HG03066 (cell line): ENCODE measurements at regions not wholly inside any gene's neighbourhood (a gene's known extent, or its start where the extent isn't known, plus 50 kb on each side); places are given as distances from the start of the nearest gene placed in this dataset.
"Not testable (repeated sequence)": the region's sequence is repeated elsewhere in the genome, so short reads cannot be mapped to it uniquely, and the experiment has no call there.

Experiments used
- ATAC-seq: cut with Tn5 transposase; IDR thresholded peaks from one replicate; pipeline ENCODE4 v1.9.1; 2021; ENCODE audit warnings: low read depth; ENCODE audit not compliant: unreplicated experiment

DNA sequence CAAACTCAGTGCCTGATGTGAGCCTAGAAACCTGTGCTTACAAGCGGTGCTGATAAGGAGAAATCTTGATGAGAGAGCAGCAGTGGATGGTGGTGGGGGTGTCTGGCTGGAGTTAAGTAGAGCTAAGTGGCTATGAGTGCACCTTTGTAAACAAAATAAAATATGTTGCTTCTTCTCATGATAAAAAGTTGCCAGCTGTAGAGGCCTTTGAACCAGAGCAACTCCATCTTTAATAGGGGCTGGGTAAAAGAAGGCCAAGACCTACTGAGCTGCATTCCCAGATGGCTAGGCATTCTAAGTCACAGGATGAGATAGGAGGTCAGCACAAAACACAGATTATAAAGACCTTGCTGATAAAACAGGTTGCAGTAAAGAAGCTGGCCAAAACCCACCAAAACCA, 107.6 kb upstream of the FAM3C start:
- no peak for ATAC-seq

- ATAC-seq, result no peak
Measured at GRCh38 chr7:121503039-121503438, 106.9 kb upstream of the FAM3C start.

DNA sequence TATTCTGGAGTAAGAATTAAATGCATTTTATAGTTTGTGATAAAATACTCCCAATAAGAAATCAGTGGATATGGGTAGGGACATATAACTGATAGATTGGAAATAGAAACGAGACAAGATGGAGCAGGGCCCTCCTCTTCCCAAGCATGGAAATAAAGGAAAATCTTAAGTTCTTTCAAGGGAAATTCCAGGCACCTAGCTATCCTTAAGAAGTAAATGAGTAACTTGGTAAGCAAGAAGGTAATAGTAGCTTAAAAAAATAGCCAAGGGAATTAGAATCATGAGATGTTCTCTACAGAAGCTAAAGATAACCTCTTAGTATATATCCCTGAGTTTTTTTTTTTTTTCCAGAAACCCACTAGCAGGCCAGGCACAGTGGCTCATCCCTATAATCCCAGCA, 105.5 kb upstream of the FAM3C start:
- no peak for ATAC-seq

GRCh38 chr7:121500360-121501058, 104.4 kb upstream of the FAM3C start:
- ATAC-seq, result no peak

GRCh38 chr7:121499624-121500023, 103.5 kb upstream of the FAM3C start:
- no peak for ATAC-seq

- ATAC-seq, result no peak
Measured at GRCh38 chr7:121498816-121499215, 102.7 kb upstream of the FAM3C start.

DNA sequence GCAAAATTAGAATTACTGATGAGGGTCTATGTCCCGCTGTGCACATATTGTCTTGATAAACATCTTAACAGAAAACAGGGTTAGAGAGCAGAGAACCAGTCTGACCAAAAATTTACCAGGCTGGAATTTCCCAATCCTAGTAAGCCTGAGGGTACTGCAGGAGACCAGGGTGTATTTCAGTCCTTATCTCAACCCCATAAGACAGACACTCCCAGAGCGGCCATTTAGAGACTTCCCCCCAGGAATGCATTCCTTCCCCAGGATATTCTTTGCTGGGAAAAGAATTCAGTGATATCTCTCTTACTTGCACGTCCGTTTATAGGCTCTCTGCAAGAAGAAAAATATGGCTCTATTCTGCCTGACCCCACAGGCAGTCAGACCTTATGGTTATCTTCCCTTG, 101.4 kb upstream of the FAM3C start:
- ATAC-seq, result not testable (repeated sequence)

GRCh38 chr7:121494516-121494915, 98.4 kb upstream of the FAM3C start:
- no peak for ATAC-seq

DNA sequence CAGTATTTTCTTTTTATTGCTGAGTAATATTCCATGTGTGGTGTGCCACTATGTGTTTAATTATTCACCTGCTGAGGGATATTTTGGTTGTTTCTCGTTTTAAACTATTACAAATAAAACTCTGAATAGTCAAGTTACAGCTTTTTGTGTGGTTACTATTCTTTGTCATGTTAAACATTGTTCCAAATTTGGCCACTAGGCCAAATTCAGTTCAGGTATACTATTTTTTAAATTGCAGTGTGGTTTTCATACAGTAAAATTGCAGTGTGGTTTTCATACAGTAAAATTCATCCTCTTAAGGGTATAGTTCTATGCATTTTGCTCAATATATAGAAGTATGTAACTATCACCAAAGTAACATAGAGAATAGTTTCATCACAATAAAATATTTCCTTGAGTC, 97.4 kb upstream of the FAM3C start:
- ATAC-seq, result no peak

- no peak for ATAC-seq
Measured at GRCh38 chr7:121490309-121490708, 94.2 kb upstream of the FAM3C start.

DNA sequence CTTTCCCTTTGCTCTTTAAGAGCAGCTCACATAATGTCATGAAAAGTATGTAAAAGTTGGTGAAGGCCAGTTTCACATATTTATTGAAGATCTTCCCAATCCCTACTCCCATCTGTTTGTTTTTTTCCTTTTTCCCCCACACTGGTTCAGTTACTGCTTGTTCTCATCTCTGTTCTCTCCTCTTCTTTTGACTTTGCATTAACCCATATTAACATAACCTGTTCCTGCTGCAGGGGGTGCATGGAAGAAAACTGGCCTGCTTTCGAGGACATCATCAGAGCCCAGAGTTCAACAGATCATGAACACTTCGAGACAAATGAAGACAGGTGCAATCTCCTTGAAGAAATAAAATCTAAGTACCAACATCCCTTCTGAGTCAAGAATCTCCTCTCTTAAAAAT, 93.3 kb upstream of the FAM3C start:
- ATAC-seq, result no peak

GRCh38 chr7:121488111-121488650, 92.1 kb upstream of the FAM3C start:
- ATAC-seq, result no peak

DNA sequence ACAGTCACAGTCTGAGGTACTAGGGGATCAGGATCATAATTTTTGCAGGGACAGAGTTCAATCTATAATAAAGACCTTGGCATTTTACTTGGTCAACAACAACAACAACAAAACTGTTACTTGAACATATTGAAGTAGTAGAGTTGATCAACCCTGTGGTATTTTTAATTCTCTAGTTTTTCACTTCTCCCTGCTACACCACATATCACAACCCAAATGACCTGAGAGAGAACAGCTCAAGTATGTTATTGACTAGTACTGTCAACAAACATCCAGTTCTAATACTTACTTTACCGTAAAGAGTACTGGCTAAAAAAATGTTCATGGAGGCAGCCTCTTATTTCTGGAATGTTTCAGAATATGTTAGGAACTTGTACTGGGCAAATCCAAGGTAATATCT, 90.5 kb upstream of the FAM3C start:
- no peak for ATAC-seq

GRCh38 chr7:121485467-121486243, 89.5 kb upstream of the FAM3C start:
- ATAC-seq, result no peak

- ATAC-seq, result no peak
Measured at GRCh38 chr7:121484089-121484763, 88.1 kb upstream of the FAM3C start.

DNA sequence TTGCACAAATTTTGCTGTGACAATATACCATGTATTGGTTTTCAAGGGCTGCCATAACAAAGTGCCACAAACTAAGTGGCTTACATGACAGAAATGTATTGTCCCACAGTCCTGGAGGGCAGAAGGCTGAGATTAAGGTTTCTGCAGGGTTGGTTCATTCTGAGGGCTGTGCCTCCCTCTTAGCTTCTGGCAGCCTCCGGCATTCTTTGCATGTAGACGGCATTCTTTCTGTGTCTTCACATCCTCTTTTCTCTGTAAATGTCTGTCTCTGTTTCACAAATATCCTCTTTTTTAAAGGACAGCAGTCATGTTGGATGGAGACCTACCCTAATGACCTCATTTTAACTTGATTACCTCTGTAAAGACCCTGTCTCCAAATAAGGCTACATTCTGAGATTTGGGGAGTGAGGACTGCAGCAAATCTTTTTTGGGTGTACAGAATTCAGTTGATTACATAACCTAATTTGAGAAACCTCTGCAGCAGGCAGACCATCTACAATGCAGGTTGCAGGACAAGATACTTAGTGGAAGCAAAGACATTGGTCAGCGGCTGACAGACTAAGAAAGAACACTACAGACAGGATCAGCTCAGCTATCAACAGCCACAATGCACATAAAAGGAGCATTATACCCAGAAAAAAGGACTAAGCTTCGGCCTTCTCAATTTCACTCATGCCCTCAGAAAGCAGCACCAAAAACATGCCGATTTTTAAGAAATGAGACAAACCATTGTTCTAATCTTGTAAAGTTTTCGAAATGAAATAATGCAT, 84.6 kb upstream of the FAM3C start:
- ATAC-seq, result no peak

DNA sequence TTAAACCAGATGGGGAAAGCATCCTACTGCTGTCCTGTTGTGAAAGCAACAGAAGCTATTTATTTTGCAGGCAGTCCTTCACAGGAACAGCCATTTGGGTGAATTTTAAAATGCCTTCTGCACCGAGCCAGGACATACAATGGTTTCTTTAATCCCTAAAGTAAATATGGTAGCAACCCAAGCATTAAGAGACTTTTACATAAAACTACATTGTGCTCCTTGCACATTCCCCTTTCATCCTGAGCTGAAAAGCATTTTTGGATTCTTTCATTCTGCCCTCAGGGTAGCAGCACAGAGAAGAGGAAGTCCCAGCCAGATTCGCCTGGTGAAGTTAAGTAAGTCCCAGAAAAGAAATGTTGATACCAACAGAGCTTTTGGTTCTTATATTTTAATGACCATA, 84.0 kb upstream of the FAM3C start:
- ATAC-seq, result no peak

DNA sequence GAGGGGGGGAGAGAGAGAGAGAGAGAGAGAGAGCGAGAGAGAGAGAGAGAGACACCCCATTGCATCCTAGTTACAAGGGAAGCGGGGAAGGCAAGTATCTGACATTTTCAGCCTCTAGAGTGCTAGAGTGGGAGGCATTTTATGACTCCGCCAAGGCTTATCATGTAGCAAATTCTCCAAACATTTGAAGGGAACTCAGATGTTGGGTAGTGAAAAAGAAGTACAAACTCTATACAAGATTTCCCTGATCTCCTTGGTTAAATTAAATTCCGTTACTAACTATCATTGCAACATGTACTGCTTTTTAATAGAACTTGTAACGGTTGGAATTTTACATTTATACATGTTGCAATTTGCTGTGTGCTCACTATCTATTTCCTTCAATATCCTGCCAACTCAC, 83.4 kb upstream of the FAM3C start:
- no peak for ATAC-seq

DNA sequence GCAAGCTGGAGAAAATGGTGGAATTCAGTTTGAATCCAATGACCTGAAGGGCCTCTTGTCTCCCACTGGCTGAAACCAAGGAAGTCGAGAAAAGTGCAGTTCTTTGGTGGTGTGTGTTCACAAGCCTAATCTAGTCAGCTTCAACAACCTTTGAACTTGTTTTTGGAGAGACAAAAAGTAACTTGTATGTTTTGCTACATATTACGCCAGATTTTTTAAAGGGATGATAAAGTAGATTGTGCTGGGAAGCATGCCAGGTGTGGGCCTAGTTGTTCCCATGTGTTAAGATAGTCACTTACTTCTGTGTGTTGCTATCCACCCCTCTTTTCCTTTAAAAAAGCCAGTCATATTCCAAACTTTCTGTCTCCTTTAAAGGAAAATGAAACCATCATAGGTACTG, 79.7 kb upstream of the FAM3C start:
- no peak for ATAC-seq

- no peak for ATAC-seq
Measured at GRCh38 chr7:121474301-121474673, 78.2 kb upstream of the FAM3C start.
